H9 (cell line): ENCODE measurements at regions not wholly inside any gene's neighbourhood (a gene's known extent, or its start where the extent isn't known, plus 50 kb on each side); places are given as distances from the start of the nearest gene placed in this dataset.

Experiments
- DNase-seq: peaks from one replicate; pipeline ENCODE4 v3.0.0-alpha.2; 2017
- H2AFZ ChIP-seq: one replicate; pipeline ENCODE4 v1.6.1; 2013; ENCODE audit warnings: mild to moderate bottlenecking, low read length, control low read depth, moderate library complexity
- H2AK5ac ChIP-seq: 2 replicates; pipeline ENCODE4 v1.6.1; 2013; ENCODE audit warnings: low read length, control low read depth, mixed read lengths; ENCODE audit not compliant: insufficient read length
- H2BK120ac ChIP-seq: one replicate; pipeline ENCODE4 v1.6.1; 2013; ENCODE audit warnings: low read depth, mild to moderate bottlenecking, low read length, control low read depth, inconsistent platforms; ENCODE audit not compliant: poor library complexity, severe bottlenecking
- H2BK12ac ChIP-seq: 2 replicates; pipeline ENCODE4 v1.6.1; 2013; ENCODE audit warnings: low read length, control low read depth, mixed read lengths, low read depth; ENCODE audit not compliant: insufficient read length
- H2BK15ac ChIP-seq: 2 replicates; pipeline ENCODE4 v1.6.1; 2013; ENCODE audit warnings: low read depth, low read length, control low read depth
- H2BK20ac ChIP-seq: one replicate; pipeline ENCODE4 v1.6.1; 2013; ENCODE audit warnings: low read depth, mild to moderate bottlenecking, low read length, control low read depth, inconsistent platforms; ENCODE audit not compliant: poor library complexity, severe bottlenecking
- H2BK5ac ChIP-seq: 2 replicates; pipeline ENCODE4 v1.6.1; 2013; ENCODE audit warnings: low read length, control low read depth, mixed read lengths; ENCODE audit not compliant: insufficient read length
- H3K14ac ChIP-seq: 2 replicates; pipeline ENCODE4 v1.6.1; 2013; ENCODE audit warnings: low read length, control low read depth; ENCODE audit not compliant: insufficient read depth
- H3K18ac ChIP-seq: 2 replicates; pipeline ENCODE4 v1.6.1; 2013; ENCODE audit warnings: low read depth, mild to moderate bottlenecking, mixed read lengths, low read length, control low read depth; ENCODE audit not compliant: insufficient read length
- H3K23ac ChIP-seq: 2 replicates; pipeline ENCODE4 v1.6.1; 2013; ENCODE audit warnings: low read length, control low read depth, mixed read lengths, low read depth; ENCODE audit not compliant: insufficient read length
- H3K23me2 ChIP-seq: 2 replicates; pipeline ENCODE4 v1.6.1; 2013; ENCODE audit warnings: low read depth, mild to moderate bottlenecking, mixed read lengths, low read length, control low read depth; ENCODE audit not compliant: insufficient read length, poor library complexity, severe bottlenecking
- H3K27ac ChIP-seq: 2 replicates; pipeline ENCODE4 v1.5.1; 2013; ENCODE audit warnings: low read length, control low read depth, mixed read lengths, low read depth; ENCODE audit not compliant: insufficient read length
- H3K27me3 ChIP-seq: 2 replicates; pipeline ENCODE4 v1.6.1; 2013; ENCODE audit warnings: low read length, control low read depth, inconsistent platforms; ENCODE audit not compliant: insufficient read depth
- H3K4ac ChIP-seq: 2 replicates; pipeline ENCODE4 v1.6.1; 2013; ENCODE audit warnings: low read depth, mild to moderate bottlenecking, control low read depth, inconsistent platforms, low read length, moderate library complexity
- H3K4me1 ChIP-seq: 2 replicates; pipeline ENCODE4 v1.6.1; 2013; ENCODE audit warnings: low read length, control low read depth, inconsistent platforms; ENCODE audit not compliant: insufficient read depth
- H3K4me2 ChIP-seq: 2 replicates; pipeline ENCODE4 v1.6.1; 2013; ENCODE audit warnings: low read length, control low read depth, mixed read lengths; ENCODE audit not compliant: insufficient read length, insufficient read depth
- H3K56ac ChIP-seq: 2 replicates; pipeline ENCODE4 v1.6.1; 2013; ENCODE audit warnings: low read depth, mild to moderate bottlenecking, mixed read lengths, low read length, control low read depth; ENCODE audit not compliant: insufficient read length
- H3K79me1 ChIP-seq: 2 replicates; pipeline ENCODE4 v1.6.1; 2013; ENCODE audit warnings: low read depth, mild to moderate bottlenecking, moderate library complexity, low read length, control low read depth, inconsistent platforms; ENCODE audit not compliant: insufficient read depth, poor library complexity, severe bottlenecking
- H3K79me2 ChIP-seq: 2 replicates; pipeline ENCODE4 v1.6.1; 2013; ENCODE audit warnings: low read length, control low read depth, inconsistent platforms; ENCODE audit not compliant: insufficient read depth
- H3K9ac ChIP-seq: 2 replicates; pipeline ENCODE4 v1.6.1; 2013; ENCODE audit warnings: low read length, control low read depth, mixed read lengths; ENCODE audit not compliant: insufficient read length; ENCODE audit errors: extremely low read depth
- H3K9me3 ChIP-seq: one replicate; pipeline ENCODE4 v1.6.1; 2013; ENCODE audit warnings: low read depth, low read length, inconsistent platforms; ENCODE audit not compliant: control insufficient read depth
- H3T11ph ChIP-seq: one replicate; pipeline ENCODE4 v1.6.1; 2013; ENCODE audit warnings: mild to moderate bottlenecking, low read length, control low read depth, inconsistent platforms
- H4K20me1 ChIP-seq: one replicate; pipeline ENCODE4 v1.6.1; 2013; ENCODE audit not compliant: control insufficient read depth, insufficient read length, insufficient read depth
- H4K5ac ChIP-seq: 2 replicates; pipeline ENCODE4 v1.6.1; 2013; ENCODE audit warnings: low read depth, mild to moderate bottlenecking, mixed read lengths, low read length, control low read depth; ENCODE audit not compliant: insufficient read length
- H4K8ac ChIP-seq: replicated peaks from 2 replicates; pipeline ENCODE4 v1.6.1; 2013; ENCODE audit warnings: low read length, control low read depth, mixed read lengths, low read depth; ENCODE audit not compliant: insufficient read length
- H4K91ac ChIP-seq: 2 replicates; pipeline ENCODE4 v1.6.1; 2013; ENCODE audit warnings: low read depth, mild to moderate bottlenecking, moderate library complexity, mixed read lengths, low read length, control low read depth; ENCODE audit not compliant: insufficient read length
- H3K27ac Mint-ChIP-seq, 3 experiments: 2 replicates in 2 of 3; 3 replicates in 1 of 3; pipeline ENCODE4 v1.8.0; 2020 to 2021; ENCODE audit warnings: mixed read lengths in 3 of 3, mild to moderate bottlenecking in 1 of 3, moderate library complexity in 1 of 3
- H3K27me3 Mint-ChIP-seq: 2 replicates; pipeline ENCODE4 v1.8.0; 2021; ENCODE audit warnings: low read depth, mild to moderate bottlenecking, moderate library complexity, mixed read lengths
- H3K36me3 Mint-ChIP-seq, 3 experiments: 2 replicates in 2 of 3; 3 replicates in 1 of 3; pipeline ENCODE4 v1.8.0; 2020 to 2021; ENCODE audit warnings: low read depth in 3 of 3, mixed read lengths in 3 of 3; ENCODE audit not compliant: insufficient read depth in 1 of 3
- H3K4me1 Mint-ChIP-seq, 2 experiments: 2 replicates each; pipeline ENCODE4 v1.8.0; 2020; ENCODE audit warnings: mixed read lengths in 2 of 2
- H3K4me3 Mint-ChIP-seq, 2 experiments: 2 replicates in 1 of 2; 3 replicates in 1 of 2; pipeline ENCODE4 v1.8.0; 2020 to 2021; ENCODE audit warnings: mild to moderate bottlenecking in 2 of 2, mixed read lengths in 2 of 2, moderate library complexity in 1 of 2
- H3K9me3 Mint-ChIP-seq, 2 experiments: 2 replicates in 1 of 2; 3 replicates in 1 of 2; pipeline ENCODE4 v1.8.0; 2020; ENCODE audit warnings: mild to moderate bottlenecking in 2 of 2, mixed read lengths in 2 of 2, moderate library complexity in 1 of 2
- CTCF ChIP-seq: fragments of 200-600 bp; sonication (generic); conservative IDR thresholded peaks from 3 replicates; pipeline ENCODE4 v1.8.0; 2021; ENCODE audit warnings: antibody characterized with exemption, mild to moderate bottlenecking
- WGBS: extraction: QIAGEN DNeasy Blood & Tissue Kit; methylation state at CpG from one replicate; pipeline ENCODE4 v1.1.7; 2013; ENCODE audit warnings: missing lambda C conversion rate, low lambda C conversion rate, mixed read lengths; ENCODE audit not compliant: insufficient read length; ENCODE audit errors: extremely low coverage; 5-methylcytosine and 5-hydroxymethylcytosine counted together

DNA sequence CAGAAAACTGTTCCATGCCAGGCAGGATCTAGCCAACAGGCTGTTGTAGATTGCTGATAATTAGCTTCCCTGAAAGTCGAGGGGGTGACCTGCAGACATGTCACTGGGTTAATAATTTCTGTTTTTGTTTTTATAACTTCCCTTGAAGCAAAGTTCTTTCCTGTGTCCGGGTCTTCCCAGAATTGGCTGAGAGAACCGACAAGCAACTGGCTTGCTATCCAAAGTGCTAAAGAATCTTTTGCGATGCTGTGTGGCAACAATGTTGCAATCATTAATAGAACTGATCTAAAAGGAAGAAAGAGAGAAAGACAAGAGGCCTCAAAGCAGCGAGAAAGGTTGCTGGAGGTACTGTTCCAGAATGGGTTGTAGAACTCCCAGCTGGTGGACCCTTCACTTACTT lies 132.1 kb upstream of the DPP6 start:
- Histone ChIP-seq H4K91ac (no peak overlapping the region), H2BK15ac (no peak overlapping the region), H4K20me1 (no peaks in the 10 kb centered on the region), H2BK12ac (no peak overlapping the region), H3K79me2 (no peaks in the 10 kb centered on the region), H3K27me3 (no peaks in the 10 kb centered on the region), H4K5ac (no peak overlapping the region), H3K18ac (no peak overlapping the region), H3K9me3 (peaks cover 25% of the 10 kb centered on the region), H3K4me1 (no peaks in the 10 kb centered on the region), H3K4ac (no peak overlapping the region), H2AFZ (no peak overlapping the region), H3K79me1 (no peaks in the 10 kb centered on the region), H2BK120ac (no peak overlapping the region), H3K27ac (no peak overlapping the region), H3K9ac (no peak overlapping the region), H4K8ac (no peak overlapping the region), H3T11ph (no peak overlapping the region), H3K56ac (no peak overlapping the region), H2AK5ac (no peak overlapping the region), H3K4me2 (no peak overlapping the region), H3K23me2 (no peaks in the 10 kb centered on the region), H2BK5ac (no peak overlapping the region), H3K23ac (no peak overlapping the region), H3K14ac (no peak overlapping the region), H2BK20ac (no peak overlapping the region)
- Mint-ChIP-seq H3K27me3 (no peaks in the 10 kb centered on the region), H3K4me1 (no peaks in the 10 kb centered on the region), H3K36me3 (peaks cover 0 to 31% (median 8%) of the 10 kb centered on the region in 3 experiments; a peak in 4 of 7 replicates), H3K4me3 (no peak overlapping the region), H3K27ac (no peak overlapping the region), H3K9me3 (peaks cover 62 to 83% of the 10 kb centered on the region in 2 experiments)
- no peak for DNase-seq
- no peak for TF ChIP-seq CTCF
- WGBS = no CpG with 5 or more reads among the region's 5 CpGs
